Osteoblast (primary cell): ENCODE measurements at regions not wholly inside any gene's neighbourhood (a gene's known extent, or its start where the extent isn't known, plus 50 kb on each side); places are given as distances from the start of the nearest gene placed in this dataset.

Source experiments
- DNase-seq: peaks from one replicate; pipeline ENCODE4 v3.0.0; 2011; ENCODE audit warnings: low spot score, mixed read lengths; ENCODE audit not compliant: insufficient read length; ENCODE audit errors: missing footprints
- H2AFZ ChIP-seq: 2 replicates; pipeline ENCODE4 v1.6.0; 2011; ENCODE audit warnings: mild to moderate bottlenecking, low read length
- H3K27ac ChIP-seq: 2 replicates; pipeline ENCODE4 v1.5.1; 2011; ENCODE audit warnings: mild to moderate bottlenecking, low read depth, low read length, moderate library complexity
- H3K27me3 ChIP-seq: 2 replicates; pipeline ENCODE4 v1.6.0; 2012; ENCODE audit warnings: mild to moderate bottlenecking, control low read depth, inconsistent platforms, low read length, moderate library complexity; ENCODE audit not compliant: insufficient read depth
- H3K36me3 ChIP-seq: 2 replicates; pipeline ENCODE4 v1.5.1; 2011; ENCODE audit warnings: mild to moderate bottlenecking, low read length, control low read depth, moderate library complexity; ENCODE audit not compliant: insufficient read depth
- H3K4me1 ChIP-seq: 2 replicates; pipeline ENCODE4 v1.5.1; 2011; ENCODE audit warnings: mild to moderate bottlenecking, low read length, control low read depth, moderate library complexity; ENCODE audit not compliant: insufficient read depth
- H3K4me2 ChIP-seq: 2 replicates; pipeline ENCODE4 v1.6.0; 2011; ENCODE audit warnings: mild to moderate bottlenecking, low read length; ENCODE audit not compliant: insufficient read depth
- H3K4me3 ChIP-seq: fragments of 200-600 bp; sonication (generic); 3 replicates; pipeline ENCODE4 v1.5.1; 2012; ENCODE audit warnings: mild to moderate bottlenecking, low read length, inconsistent platforms; ENCODE audit not compliant: insufficient read depth
- H3K79me2 ChIP-seq: 2 replicates; pipeline ENCODE4 v1.6.0; 2012; ENCODE audit warnings: mild to moderate bottlenecking, low read length, control low read depth, inconsistent platforms; ENCODE audit not compliant: insufficient read depth
- H3K9me3 ChIP-seq: 2 replicates; pipeline ENCODE4 v1.5.1; 2011; ENCODE audit warnings: low read depth, low read length, control low read depth
- H4K20me1 ChIP-seq: 2 replicates; pipeline ENCODE4 v1.6.0; 2012; ENCODE audit warnings: mild to moderate bottlenecking, low read length, control low read depth; ENCODE audit not compliant: insufficient read depth
- CTCF ChIP-seq: IDR thresholded peaks from 2 replicates; pipeline ENCODE4 v1.5.1; 2011; ENCODE audit warnings: mild to moderate bottlenecking, low read depth, low read length, moderate library complexity; ENCODE audit errors: extremely low read depth

GRCh38 chr15:46735115-46735514 is 982.2 kb upstream of the SEMA6D start:
- DNase-seq = no peak
- Histone ChIP-seq H3K4me2 (no peak overlapping the region), H3K9me3 (no peaks in the 10 kb centered on the region), H3K36me3 (no peaks in the 10 kb centered on the region), H3K27me3 (no peaks in the 10 kb centered on the region), H2AFZ (no peak overlapping the region), H4K20me1 (no peaks in the 10 kb centered on the region), H3K27ac (no peak overlapping the region), H3K79me2 (no peaks in the 10 kb centered on the region), H3K4me1 (no peaks in the 10 kb centered on the region), H3K4me3 (no peak overlapping the region)
- TF ChIP-seq CTCF = no peak

- H3K4me1 ChIP-seq = no peaks in the 10 kb centered on the region
- H3K9me3 ChIP-seq = no peaks in the 10 kb centered on the region
- no peaks in the 10 kb centered on the region for H4K20me1 ChIP-seq
- no peaks in the 10 kb centered on the region for H3K36me3 ChIP-seq
- no peak for DNase-seq
- H3K27me3 ChIP-seq = no peaks in the 10 kb centered on the region
- H2AFZ ChIP-seq = no peak overlapping the region
- TF ChIP-seq CTCF = no peak
- no peak overlapping the region for H3K27ac ChIP-seq
- no peak overlapping the region for H3K4me2 ChIP-seq
- H3K79me2 ChIP-seq = no peaks in the 10 kb centered on the region
- no peak overlapping the region for H3K4me3 ChIP-seq
Measured at GRCh38 chr15:46751303-46751702, 966.0 kb upstream of the SEMA6D start.

- no peak for DNase-seq
- Histone ChIP-seq H4K20me1 (no peaks in the 10 kb centered on the region), H3K4me1 (no peaks in the 10 kb centered on the region), H3K36me3 (no peaks in the 10 kb centered on the region), H3K27ac (no peak overlapping the region), H3K4me3 (no peak overlapping the region), H3K9me3 (no peaks in the 10 kb centered on the region), H2AFZ (no peak overlapping the region), H3K79me2 (no peaks in the 10 kb centered on the region), H3K27me3 (no peaks in the 10 kb centered on the region), H3K4me2 (no peak overlapping the region)
- no peak for TF ChIP-seq CTCF
Measured at GRCh38 chr15:46753946-46754345, 963.4 kb upstream of the SEMA6D start.

- H3K36me3 ChIP-seq = no peaks in the 10 kb centered on the region
- DNase-seq = no peak
- no peak overlapping the region for H3K4me3 ChIP-seq
- no peak for TF ChIP-seq CTCF
- no peak overlapping the region for H3K27ac ChIP-seq
- no peak overlapping the region for H3K4me2 ChIP-seq
- no peaks in the 10 kb centered on the region for H3K9me3 ChIP-seq
- no peaks in the 10 kb centered on the region for H3K27me3 ChIP-seq
- no peaks in the 10 kb centered on the region for H4K20me1 ChIP-seq
- H2AFZ ChIP-seq = no peak overlapping the region
- H3K79me2 ChIP-seq = no peaks in the 10 kb centered on the region
- no peaks in the 10 kb centered on the region for H3K4me1 ChIP-seq
Measured at GRCh38 chr15:46763091-46763490, 954.2 kb upstream of the SEMA6D start.
